Endothelial cell of umbilical vein (primary cell): ENCODE measurements at regions not wholly inside any gene's neighbourhood (a gene's known extent, or its start where the extent isn't known, plus 50 kb on each side); places are given as distances from the start of the nearest gene placed in this dataset.

Experiments
- EZH2 ChIP-seq: IDR thresholded peaks from 2 replicates; pipeline ENCODE4 v1.6.1; 2012; ENCODE audit warnings: borderline replicate concordance, low read depth, mild to moderate bottlenecking, moderate library complexity, low read length, inconsistent platforms; ENCODE audit not compliant: severe bottlenecking
- FOS ChIP-seq: IDR thresholded peaks from 2 replicates; pipeline ENCODE4 v1.6.1; 2011; ENCODE audit warnings: mild to moderate bottlenecking, low read length, moderate library complexity, borderline replicate concordance; ENCODE audit not compliant: insufficient read depth
- GATA2 ChIP-seq: IDR thresholded peaks from 2 replicates; pipeline ENCODE4 v1.7.0; 2011; ENCODE audit warnings: low read depth, mild to moderate bottlenecking, moderate library complexity, mixed read lengths, low read length; ENCODE audit not compliant: insufficient read length, insufficient read depth
- JUN ChIP-seq: IDR thresholded peaks from 2 replicates; pipeline ENCODE4 v1.6.1; 2011; ENCODE audit warnings: borderline replicate concordance, low read depth; ENCODE audit not compliant: insufficient read length, insufficient read depth
- POLR2A ChIP-seq: IDR thresholded peaks from 2 replicates; pipeline ENCODE4 v1.6.1; 2012; ENCODE audit warnings: low read depth, mild to moderate bottlenecking, control low read depth, low read length
- POLR2AphosphoS5 ChIP-seq: IDR thresholded peaks from 2 replicates; pipeline ENCODE4 v1.6.1; 2012; ENCODE audit warnings: low read depth, mild to moderate bottlenecking, control low read depth, low read length, moderate library complexity; ENCODE audit not compliant: insufficient read depth
- TF ChIP-seq, protein P1 (sequence below), 2 donors: IDR thresholded peaks; 1 replicate in 1 of 2; 2 replicates in 1 of 2; pipeline ENCODE4 v1.5.1; 2011; ENCODE audit warnings: low read length in 2 of 2, mild to moderate bottlenecking in 2 of 2, moderate library complexity in 2 of 2, control low read depth in 1 of 2, inconsistent platforms in 1 of 2, low read depth in 1 of 2; ENCODE audit not compliant: insufficient read depth in 1 of 2; ENCODE audit errors: extremely low read depth in 1 of 2
- TF ChIP-seq, protein P2 (sequence below): IDR thresholded peaks from 2 replicates; pipeline ENCODE4 v1.6.1; 2011; ENCODE audit not compliant: insufficient read depth, insufficient read length

DNA sequence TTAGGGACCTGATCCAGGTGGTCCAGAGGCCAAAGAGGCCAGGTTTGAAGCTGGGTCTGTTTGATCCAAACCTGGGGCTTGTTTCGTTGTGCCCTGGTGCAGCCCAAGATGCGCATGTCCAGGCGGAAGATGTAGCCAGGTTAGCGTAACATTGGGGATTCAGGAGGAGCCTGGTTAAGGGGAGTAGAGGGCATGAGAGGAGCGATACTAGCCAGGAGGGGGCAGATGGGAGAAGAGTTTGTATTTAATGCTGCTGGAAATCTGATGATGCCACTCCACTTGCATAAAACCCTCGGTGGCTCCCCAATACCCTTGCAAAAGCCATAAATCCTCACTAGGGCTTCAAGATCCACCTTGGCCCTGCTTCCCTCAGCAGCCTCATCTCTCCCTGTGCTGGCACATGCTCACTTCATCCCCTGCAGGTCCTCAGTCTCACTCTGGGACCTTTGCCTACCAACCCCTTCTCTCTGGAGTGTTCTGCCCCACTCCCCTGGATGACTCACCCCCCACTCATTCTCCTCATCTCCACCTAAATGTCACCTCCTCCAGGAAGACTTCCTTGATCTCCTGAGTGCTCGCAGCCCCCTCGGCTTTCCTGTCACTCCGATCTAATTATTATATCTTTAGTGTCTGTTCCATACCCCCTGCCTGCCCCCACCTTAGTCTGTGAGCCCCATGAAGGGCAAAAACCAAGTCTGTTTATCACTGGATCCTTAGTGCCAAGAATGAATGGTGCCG is 95.9 kb downstream of the MIAT start:
- TF ChIP-seq, protein P1, sequence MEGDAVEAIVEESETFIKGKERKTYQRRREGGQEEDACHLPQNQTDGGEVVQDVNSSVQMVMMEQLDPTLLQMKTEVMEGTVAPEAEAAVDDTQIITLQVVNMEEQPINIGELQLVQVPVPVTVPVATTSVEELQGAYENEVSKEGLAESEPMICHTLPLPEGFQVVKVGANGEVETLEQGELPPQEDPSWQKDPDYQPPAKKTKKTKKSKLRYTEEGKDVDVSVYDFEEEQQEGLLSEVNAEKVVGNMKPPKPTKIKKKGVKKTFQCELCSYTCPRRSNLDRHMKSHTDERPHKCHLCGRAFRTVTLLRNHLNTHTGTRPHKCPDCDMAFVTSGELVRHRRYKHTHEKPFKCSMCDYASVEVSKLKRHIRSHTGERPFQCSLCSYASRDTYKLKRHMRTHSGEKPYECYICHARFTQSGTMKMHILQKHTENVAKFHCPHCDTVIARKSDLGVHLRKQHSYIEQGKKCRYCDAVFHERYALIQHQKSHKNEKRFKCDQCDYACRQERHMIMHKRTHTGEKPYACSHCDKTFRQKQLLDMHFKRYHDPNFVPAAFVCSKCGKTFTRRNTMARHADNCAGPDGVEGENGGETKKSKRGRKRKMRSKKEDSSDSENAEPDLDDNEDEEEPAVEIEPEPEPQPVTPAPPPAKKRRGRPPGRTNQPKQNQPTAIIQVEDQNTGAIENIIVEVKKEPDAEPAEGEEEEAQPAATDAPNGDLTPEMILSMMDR (IDR thresholded peaks at IDR 0.05; ENCODE audit: extremely low read depth in 1 of 2, insufficient read depth in 1 of 2, low read depth in 1 of 2, low read length in 2 of 2), result no peak
- TF ChIP-seq POLR2AphosphoS5 (no peak), EZH2 (no peak), POLR2A (no peak), JUN (no peak), FOS (no peak), GATA2 (no peak)
- TF ChIP-seq, protein P2, sequence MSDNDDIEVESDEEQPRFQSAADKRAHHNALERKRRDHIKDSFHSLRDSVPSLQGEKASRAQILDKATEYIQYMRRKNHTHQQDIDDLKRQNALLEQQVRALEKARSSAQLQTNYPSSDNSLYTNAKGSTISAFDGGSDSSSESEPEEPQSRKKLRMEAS, result no peak
